Renal cortical epithelial cell (primary cell): ENCODE measurements at regions not wholly inside any gene's neighbourhood (a gene's known extent, or its start where the extent isn't known, plus 50 kb on each side); places are given as distances from the start of the nearest gene placed in this dataset.
A peak's percentile ranks its signal among the peaks of the same experiment; 100 is the strongest.

Experiments
- DNase-seq: peaks from one replicate; pipeline ENCODE4 v3.0.0-alpha.2; 2011; ENCODE audit warnings: low read depth

GRCh38 chr13:83333614-83334388, 548.5 kb downstream of the SLITRK1 start:
- DNase-seq, result no peak

GRCh38 chr13:83332751-83333150, 549.5 kb downstream of the SLITRK1 start:
- DNase-seq, result no peak

DNA sequence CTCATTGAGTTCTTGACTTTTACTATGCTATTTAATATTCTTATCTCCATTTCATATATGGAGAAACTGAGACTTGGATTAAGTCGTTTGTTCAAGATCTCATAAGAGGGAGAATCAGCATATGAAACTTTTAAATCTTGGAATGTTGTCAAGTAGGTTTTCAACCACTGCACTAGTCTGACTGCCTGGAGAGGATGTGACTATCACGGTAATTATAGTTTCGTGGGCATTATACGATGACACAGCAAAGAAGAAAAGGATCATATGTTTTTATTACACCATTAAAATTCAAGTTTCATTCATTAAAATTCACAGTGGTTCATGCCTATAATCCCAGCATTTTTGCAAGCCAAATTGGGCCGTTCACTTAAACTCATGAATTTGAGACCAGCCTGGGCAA, 555.2 kb downstream of the SLITRK1 start:
- DNase-seq, result no peak

GRCh38 chr13:83325125-83325853, 557.0 kb downstream of the SLITRK1 start:
- DNase-seq, result no peak

DNA sequence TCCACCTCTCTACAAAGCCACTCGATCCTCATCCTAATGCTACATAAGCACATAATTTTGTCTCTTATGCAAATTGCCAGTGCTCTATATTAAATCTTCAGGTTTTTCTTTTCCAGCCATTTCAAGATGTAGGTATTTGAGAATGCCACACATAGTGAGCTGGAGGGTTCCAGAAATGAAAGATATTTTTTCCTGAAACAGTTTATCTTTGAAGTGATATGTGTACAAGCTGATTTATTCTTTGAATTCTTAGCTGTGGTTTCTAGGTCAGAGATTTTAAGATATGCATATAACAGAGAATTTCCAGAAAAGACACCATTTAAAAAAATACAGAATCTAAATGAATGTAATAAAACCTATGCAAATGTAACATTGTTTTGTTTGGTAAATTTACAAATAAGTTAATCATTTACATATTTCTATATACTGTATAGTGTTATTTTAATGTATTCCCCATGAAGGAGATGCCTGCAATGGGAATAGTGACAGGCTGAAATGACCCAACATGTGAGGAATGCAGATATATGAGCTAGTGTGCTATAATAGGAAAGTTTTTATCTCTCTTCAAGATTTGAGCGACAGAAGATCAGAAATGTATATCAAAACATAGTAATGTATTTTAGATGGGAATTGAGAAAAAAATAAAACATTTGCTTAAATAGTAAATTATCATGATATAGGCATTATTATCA, 570.2 kb downstream of the SLITRK1 start:
- DNase-seq, result no peak

DNA sequence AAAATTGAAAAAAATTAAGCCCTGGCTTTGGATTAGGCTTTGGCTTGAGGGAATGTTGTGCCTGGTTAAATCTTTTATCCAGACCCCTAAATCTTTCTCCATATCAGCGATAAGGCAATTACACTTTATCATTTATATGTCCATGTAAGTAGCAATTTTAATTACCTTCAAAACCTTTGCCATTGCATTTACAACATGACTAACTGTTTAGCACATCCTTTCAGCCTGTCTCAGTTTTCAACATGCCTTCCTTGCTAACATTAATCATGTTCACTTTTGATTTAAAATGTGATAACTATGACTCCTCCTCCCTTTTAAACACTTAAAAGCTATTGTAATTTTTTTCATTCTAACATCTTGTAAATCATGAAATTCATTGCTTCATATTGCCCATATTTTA, 583.7 kb downstream of the SLITRK1 start:
- no peak for DNase-seq

DNA sequence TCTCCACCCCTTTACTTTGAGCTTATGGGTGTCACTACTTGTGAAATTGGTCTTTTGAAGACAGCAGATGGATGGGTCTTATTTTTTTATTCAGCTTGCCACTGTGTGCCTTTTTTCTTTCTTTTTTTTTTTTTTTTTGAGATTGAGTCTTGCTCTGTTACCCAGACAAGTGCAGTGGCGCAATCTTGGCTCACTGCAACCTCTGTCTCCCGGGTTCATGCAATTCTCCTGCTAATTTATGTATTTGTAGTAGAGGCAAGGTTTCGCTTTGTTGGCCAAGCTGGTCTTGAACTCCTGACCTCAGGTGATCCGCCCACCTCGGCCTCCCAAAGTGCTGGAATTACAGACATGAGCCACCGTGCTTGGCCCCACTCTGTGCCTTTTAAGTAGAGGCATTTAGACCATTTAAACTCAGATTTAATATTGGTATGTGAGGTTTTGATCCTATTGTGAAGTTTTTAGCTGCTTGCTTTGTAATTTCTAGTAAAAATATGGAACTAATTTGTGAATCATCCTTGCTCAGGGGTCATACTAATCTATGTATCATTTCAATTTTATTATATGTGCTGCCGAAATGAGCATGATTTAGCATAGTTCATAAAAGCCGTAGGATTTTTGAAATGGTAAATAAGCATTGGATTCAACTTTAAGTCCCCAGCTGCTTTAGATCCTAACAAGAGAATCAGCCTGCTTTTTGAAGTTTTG, 584.5 kb downstream of the SLITRK1 start:
- peak; percentile 64 for DNase-seq

DNA sequence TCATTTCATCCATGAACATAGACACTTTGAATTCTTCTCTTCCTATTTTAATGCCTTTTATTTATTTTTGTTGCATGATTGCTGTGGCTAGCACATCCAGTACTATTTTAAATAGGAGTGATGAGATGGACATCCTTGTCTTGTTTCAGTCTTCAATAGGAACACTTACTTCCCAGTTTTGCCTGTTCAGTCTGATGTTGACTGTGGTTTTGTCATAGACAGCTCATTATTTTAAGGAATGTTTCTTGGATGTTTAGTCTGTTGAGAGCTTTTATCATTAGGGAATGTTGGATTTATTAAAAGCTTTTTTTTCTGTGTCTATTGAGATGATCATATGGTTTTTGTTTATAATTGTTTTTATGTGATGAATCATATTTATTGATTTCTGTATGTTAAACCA, 586.6 kb downstream of the SLITRK1 start:
- DNase-seq, result no peak

DNA sequence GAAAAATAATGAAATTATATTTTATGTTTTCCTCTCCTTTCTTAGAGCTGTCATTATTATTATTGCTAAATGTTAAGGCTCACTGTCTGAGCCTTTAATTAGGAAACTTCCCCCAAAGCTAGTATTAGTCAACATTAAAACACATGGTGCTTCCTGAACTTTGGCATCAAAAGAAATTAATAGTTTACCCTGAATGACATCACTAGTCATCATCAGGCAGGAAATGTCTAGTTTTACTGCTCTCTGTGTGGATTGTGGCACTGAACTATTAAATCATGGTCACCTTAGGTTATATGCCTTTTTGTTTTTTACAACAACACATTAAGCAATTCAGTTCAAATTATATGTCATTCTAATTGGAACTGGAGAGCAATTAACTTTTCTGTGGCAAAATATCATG, 595.5 kb downstream of the SLITRK1 start:
- peak; percentile 66 for DNase-seq

DNA sequence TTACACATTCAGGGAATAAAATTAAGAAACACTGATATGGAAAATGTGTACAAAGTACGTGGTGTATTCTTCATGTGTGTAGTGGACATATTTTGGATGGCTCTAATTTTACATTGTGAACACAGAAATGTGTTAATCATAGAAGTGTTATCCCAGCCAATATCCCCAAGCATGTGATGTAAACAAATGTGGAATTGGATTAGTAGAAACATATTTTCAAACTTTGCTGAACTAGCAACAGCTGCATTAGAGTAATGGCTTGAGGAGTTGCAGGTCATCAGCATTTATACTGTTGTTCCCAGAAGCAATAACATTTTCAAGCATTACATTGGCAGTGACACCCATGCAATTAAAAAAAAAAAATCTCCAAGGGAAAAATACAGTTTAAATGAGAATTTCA, 600.6 kb downstream of the SLITRK1 start:
- no peak for DNase-seq

DNA sequence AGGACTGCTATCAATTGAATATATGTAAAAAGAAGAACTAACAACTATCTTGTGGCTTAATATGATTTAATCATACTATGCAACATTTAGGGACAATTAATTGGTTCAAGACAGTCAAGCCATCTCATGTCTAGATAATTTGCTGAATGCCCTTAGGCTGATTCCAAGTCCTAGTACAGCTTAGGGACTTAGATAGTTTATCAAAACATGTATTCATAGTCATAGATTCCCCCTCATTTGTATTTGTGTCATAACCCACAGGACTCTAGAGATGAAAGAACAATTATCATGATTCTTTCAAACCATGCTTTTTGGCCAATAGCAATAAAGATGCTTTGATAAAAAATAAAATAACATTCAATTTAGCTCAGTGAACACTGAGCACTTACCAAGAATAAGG, 607.6 kb downstream of the SLITRK1 start:
- no peak for DNase-seq

GRCh38 chr13:83272652-83273240, 609.5 kb downstream of the SLITRK1 start:
- DNase-seq, result no peak

DNA sequence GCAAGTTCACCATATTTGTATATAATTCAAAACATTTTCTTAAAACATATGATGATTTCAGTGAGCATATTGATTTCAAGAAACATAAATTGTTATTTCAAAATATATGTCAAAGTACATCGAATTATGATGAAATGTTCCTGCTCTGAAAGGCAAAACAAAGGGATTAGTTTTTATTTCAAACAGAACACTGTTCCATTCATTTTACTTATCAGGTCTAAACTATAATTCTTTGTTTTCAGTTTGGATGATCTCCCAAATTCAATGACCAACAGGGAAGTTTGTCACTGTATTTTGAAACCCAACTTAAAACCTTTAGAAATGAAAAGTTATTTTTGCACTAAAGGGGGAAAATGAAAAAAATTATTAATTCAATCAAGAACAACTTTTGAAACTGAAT, 610.2 kb downstream of the SLITRK1 start:
- no peak for DNase-seq

DNA sequence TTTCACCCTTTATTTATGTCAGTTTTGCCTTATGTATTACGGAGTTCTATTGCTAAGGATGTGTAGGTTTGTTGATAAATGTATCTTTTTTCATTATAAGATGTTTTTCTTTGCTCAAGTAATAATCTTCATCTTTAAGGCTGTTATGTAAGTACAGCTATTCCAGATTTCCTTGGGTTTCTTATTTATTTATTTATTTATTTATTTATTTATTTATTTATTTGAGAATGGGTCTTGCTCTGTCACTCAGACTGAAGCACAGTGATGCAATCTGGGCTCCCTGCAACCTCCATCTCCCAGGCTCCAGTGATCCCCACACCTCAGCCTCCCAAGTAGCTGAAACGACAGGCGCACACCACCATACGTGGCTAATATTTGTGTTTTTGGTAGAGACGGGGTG, 617.0 kb downstream of the SLITRK1 start:
- no peak for DNase-seq

- no peak for DNase-seq
Observed at GRCh38 chr13:83248751-83249150, 633.5 kb downstream of the SLITRK1 start.

- DNase-seq, result no peak
Observed at GRCh38 chr13:83232626-83233025, 649.6 kb downstream of the SLITRK1 start.

DNA sequence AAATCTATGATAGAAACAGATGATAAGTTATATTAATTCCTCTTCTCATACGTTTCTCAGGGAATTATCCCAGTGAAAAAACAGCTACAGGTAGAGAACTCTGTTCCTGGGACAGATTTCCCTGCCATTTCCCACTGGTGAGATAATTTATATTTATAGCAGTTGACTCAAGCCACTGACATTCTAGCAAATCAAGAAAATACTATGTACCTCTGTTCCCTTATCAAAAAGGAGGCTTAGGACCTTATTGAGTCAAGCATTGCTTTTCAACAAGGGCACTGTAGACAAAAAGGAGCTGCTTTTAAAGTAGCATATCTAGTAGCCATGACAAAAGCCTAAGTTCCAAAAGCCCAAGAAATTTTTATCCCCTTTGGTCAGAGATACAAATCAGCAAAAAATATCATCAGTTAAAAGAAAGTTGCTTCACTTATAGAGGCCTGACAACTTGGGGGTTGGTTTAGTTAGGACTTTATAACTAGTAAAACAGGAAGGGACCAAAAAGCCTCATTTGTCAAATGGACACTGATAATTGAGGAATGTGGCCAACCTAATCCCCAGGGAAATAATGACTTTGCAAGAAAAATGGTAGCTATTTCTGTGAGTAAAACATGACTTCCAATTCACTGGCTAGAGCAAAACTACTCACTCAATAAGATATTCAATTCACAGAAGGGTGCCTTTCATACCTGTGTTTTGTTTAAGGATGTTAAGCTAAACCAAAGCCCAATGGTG, 652.5 kb downstream of the SLITRK1 start:
- no peak for DNase-seq

GRCh38 chr13:83223546-83223945, 658.7 kb downstream of the SLITRK1 start:
- DNase-seq, result no peak

- DNase-seq, result peak; percentile 32
Observed at GRCh38 chr13:83221813-83222241, 660.4 kb downstream of the SLITRK1 start.

- DNase-seq, result no peak
Observed at GRCh38 chr13:83221256-83221655, 661.0 kb downstream of the SLITRK1 start.

GRCh38 chr13:83220241-83220640, 662.0 kb downstream of the SLITRK1 start:
- DNase-seq, result no peak
